ENCODE measurements at regions not wholly inside any gene's neighbourhood (a gene's known extent, or its start where the extent isn't known, plus 50 kb on each side); places are given as distances from the start of the nearest gene placed in this dataset.

- no peak for DNase-seq
These were observed 159.5 kb downstream of the DLL1 start for GRCh38 chr6:170131351-170131750.

GRCh38 chr6:170130771-170131241 is 160.1 kb downstream of the DLL1 start:
- DNase-seq = no peak

- no peak for DNase-seq
These were observed 160.7 kb downstream of the DLL1 start for GRCh38 chr6:170130201-170130621.

- peak; percentile 67 for DNase-seq
These were observed 161.1 kb downstream of the DLL1 start for GRCh38 chr6:170129691-170130171.

GRCh38 chr6:170128811-170129681 is 161.8 kb downstream of the DLL1 start:
- DNase-seq = no peak

GRCh38 chr6:170128346-170128745 is 162.5 kb downstream of the DLL1 start:
- DNase-seq = no peak

GRCh38 chr6:170127151-170127550 is 163.7 kb downstream of the DLL1 start:
- no peak for DNase-seq

GRCh38 chr6:170125456-170126300 is 165.2 kb downstream of the DLL1 start:
- DNase-seq = no peak

GRCh38 chr6:170124836-170125235 is 166.0 kb downstream of the DLL1 start:
- DNase-seq = no peak

- DNase-seq = no peak
These were observed 166.7 kb downstream of the DLL1 start for GRCh38 chr6:170124150-170124549.

GRCh38 chr6:170122651-170123050 is 168.2 kb downstream of the DLL1 start:
- DNase-seq = no peak

- DNase-seq = no peak
These were observed 173.5 kb downstream of the DLL1 start for GRCh38 chr6:170117111-170117972.

GRCh38 chr6:170116636-170117035 is 174.2 kb downstream of the DLL1 start:
- DNase-seq = no peak

- no peak for DNase-seq
These were observed 175.7 kb downstream of the DLL1 start for GRCh38 chr6:170114956-170115855.

GRCh38 chr6:170114187-170114945 is 176.5 kb downstream of the DLL1 start:
- DNase-seq = no peak

- DNase-seq = no peak
These were observed 177.7 kb downstream of the DLL1 start for GRCh38 chr6:170113141-170113540.

- DNase-seq = no peak
These were observed 178.4 kb downstream of the DLL1 start for GRCh38 chr6:170112583-170112860.

- DNase-seq = no peak
These were observed 178.9 kb downstream of the DLL1 start for GRCh38 chr6:170111816-170112582.

GRCh38 chr6:170111141-170111664 is 179.7 kb downstream of the DLL1 start:
- DNase-seq = no peak

All from eye (tissue), 1 donor.